Colonic mucosa (tissue), 4 donors: ENCODE measurements at regions not wholly inside any gene's neighbourhood (a gene's known extent, or its start where the extent isn't known, plus 50 kb on each side); places are given as distances from the start of the nearest gene placed in this dataset.

Source experiments
- DNase-seq: peaks from one replicate; pipeline ENCODE4 v3.0.0-alpha.2; 2020
- H3K27ac ChIP-seq: fragments of 200-600 bp; one replicate; pipeline ENCODE4 v1.8.0; 2021
- H3K27me3 ChIP-seq: fragments of 200-600 bp; one replicate; pipeline ENCODE4 v1.8.0; 2021
- H3K36me3 ChIP-seq: fragments of 200-600 bp; one replicate; pipeline ENCODE4 v1.8.0; 2021
- H3K4me1 ChIP-seq: fragments of 200-600 bp; one replicate; pipeline ENCODE4 v1.8.0; 2021; ENCODE audit warnings: mild to moderate bottlenecking
- H3K4me3 ChIP-seq: fragments of 200-600 bp; one replicate; pipeline ENCODE4 v1.8.0; 2021
- H3K9ac ChIP-seq, 2 donors: one replicate each; pipeline ENCODE4 v1.7.0; 2013; ENCODE audit warnings: control low read depth in 2 of 2, low read depth in 2 of 2, low read length in 2 of 2
- H3K9me3 ChIP-seq: fragments of 200-600 bp; one replicate; pipeline ENCODE4 v1.8.0; 2021
- intact Hi-C: fragments of 100-400 bp; cut with DNase I; formaldehyde crosslinking; loops from one replicate; pipeline ENCODE4 v1.14.1; 2022
- TF ChIP-seq, protein P1 (sequence below): fragments of 200-600 bp; IDR thresholded peaks from one replicate; pipeline ENCODE4 v1.8.0; 2022; ENCODE audit warnings: antibody characterized with exemption, mild to moderate bottlenecking
- donor health status: healthy.
- donor health status: DM: no; HTN: no; CAD: no.
- donor health status: DM: no; HTN: no; CAD: no.

DNA sequence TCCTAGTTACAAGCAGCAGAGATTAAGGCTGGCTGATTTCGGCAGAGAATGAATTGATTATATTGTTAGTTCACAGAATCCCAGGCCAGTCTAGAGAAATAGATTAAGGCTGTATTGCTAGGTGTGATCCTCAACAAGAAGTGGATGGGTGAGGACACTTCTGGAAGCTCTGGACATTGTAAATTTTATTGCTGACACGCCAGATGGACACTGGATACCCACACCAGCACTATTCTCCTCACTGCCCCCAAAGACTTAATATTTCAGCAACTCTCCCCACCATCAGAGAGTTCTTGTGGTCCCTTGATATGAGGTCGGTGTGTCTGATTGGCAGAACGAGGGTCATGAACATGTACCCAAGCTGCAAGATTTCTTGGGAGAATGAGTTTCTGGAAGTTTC lies 171.6 kb upstream of the EGFLAM start:
- H3K27me3 ChIP-seq, result no peaks in the 10 kb centered on the region
- TF ChIP-seq, protein P1, sequence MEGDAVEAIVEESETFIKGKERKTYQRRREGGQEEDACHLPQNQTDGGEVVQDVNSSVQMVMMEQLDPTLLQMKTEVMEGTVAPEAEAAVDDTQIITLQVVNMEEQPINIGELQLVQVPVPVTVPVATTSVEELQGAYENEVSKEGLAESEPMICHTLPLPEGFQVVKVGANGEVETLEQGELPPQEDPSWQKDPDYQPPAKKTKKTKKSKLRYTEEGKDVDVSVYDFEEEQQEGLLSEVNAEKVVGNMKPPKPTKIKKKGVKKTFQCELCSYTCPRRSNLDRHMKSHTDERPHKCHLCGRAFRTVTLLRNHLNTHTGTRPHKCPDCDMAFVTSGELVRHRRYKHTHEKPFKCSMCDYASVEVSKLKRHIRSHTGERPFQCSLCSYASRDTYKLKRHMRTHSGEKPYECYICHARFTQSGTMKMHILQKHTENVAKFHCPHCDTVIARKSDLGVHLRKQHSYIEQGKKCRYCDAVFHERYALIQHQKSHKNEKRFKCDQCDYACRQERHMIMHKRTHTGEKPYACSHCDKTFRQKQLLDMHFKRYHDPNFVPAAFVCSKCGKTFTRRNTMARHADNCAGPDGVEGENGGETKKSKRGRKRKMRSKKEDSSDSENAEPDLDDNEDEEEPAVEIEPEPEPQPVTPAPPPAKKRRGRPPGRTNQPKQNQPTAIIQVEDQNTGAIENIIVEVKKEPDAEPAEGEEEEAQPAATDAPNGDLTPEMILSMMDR, result no peak
- H3K4me1 ChIP-seq, result no peaks in the 10 kb centered on the region
- H3K27ac ChIP-seq, result no peak overlapping the region
- H3K4me3 ChIP-seq, result no peak overlapping the region
- intact Hi-C loops, result no loop called here
- H3K9ac ChIP-seq, result no peak overlapping the region
- H3K9me3 ChIP-seq, result no peaks in the 10 kb centered on the region
- no peaks in the 10 kb centered on the region for H3K36me3 ChIP-seq
- DNase-seq, result no peak

GRCh38 chr5:38079620-38080402 lies 178.5 kb upstream of the EGFLAM start:
- TF ChIP-seq, protein P1, result no peak
- Histone ChIP-seq H3K4me1 (no peaks in the 10 kb centered on the region), H3K27ac (no peak overlapping the region), H3K4me3 (no peak overlapping the region), H3K36me3 (no peaks in the 10 kb centered on the region), H3K9ac (no peak overlapping the region), H3K27me3 (no peaks in the 10 kb centered on the region), H3K9me3 (no peaks in the 10 kb centered on the region)
- intact Hi-C loops, result no loop called here
- no peak for DNase-seq

GRCh38 chr5:38078161-38078560 lies 180.2 kb upstream of the EGFLAM start:
- no peaks in the 10 kb centered on the region for H3K36me3 ChIP-seq
- no peak overlapping the region for H3K4me3 ChIP-seq
- no peaks in the 10 kb centered on the region for H3K9me3 ChIP-seq
- no peak overlapping the region for H3K27ac ChIP-seq
- no peaks in the 10 kb centered on the region for H3K4me1 ChIP-seq
- intact Hi-C loops, result no loop called here
- no peaks in the 10 kb centered on the region for H3K27me3 ChIP-seq
- TF ChIP-seq, protein P1, result no peak
- H3K9ac ChIP-seq, result no peak overlapping the region
- no peak for DNase-seq

- intact Hi-C loops, result no loop called here
- DNase-seq, result no peak
- H3K4me1 ChIP-seq, result no peaks in the 10 kb centered on the region
Measured at GRCh38 chr5:38077652-38078051, 180.7 kb upstream of the EGFLAM start.

DNA sequence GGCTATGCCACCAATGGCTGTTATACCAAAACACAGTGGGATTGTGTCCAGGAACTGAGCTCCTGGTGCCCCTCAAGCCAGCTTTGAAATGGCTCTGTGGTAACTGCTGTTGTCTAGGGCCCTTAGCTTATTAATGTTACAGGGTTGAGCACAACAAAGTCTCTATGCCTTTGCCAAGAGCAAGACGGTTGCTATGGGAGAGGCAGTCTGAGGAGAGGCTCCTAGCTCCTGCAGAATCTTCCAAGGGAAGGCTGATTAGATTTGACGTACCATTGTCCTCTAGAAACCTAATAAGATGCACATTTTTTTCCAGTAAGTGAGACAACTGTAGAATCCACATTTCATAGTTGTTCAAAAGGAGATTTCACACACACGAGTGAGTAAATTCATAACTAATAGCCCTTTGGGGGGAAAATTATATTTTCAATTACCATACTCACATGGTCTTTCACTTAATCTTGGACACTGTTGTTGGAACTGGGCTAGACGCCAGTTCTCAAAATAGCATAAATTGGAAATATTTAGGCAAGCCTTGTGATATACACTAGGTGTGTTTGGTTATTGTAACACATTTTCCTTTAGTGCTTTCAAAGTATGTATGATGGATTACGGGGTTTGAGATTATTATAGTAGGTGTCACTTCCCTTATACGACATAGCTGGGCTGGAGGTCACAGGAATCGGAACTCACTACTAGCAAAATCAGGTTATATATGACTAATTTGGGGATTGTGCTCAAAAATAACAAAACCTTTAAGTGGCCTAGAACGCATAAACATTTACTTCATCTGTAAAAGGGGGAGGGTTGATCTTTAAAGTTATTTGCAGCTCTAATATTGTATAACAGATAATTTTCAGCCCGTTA lies 186.3 kb upstream of the EGFLAM start:
- H3K27ac ChIP-seq, result no peak overlapping the region
- TF ChIP-seq, protein P1, result no peak
- no peak for DNase-seq
- H3K27me3 ChIP-seq, result no peaks in the 10 kb centered on the region
- H3K9me3 ChIP-seq, result no peaks in the 10 kb centered on the region
- H3K9ac ChIP-seq, result no peak overlapping the region
- no peak overlapping the region for H3K4me3 ChIP-seq
- no peaks in the 10 kb centered on the region for H3K36me3 ChIP-seq
- H3K4me1 ChIP-seq, result no peaks in the 10 kb centered on the region
- intact Hi-C loops, result no loop called here

More at GRCh38 chr5:38077652-38078051, 180.7 kb upstream of the EGFLAM start:
- no peak overlapping the region for H3K4me3 ChIP-seq
- no peak overlapping the region for H3K27ac ChIP-seq
- no peak overlapping the region for H3K9ac ChIP-seq
- no peaks in the 10 kb centered on the region for H3K9me3 ChIP-seq
- TF ChIP-seq, protein P1, result no peak
- no peaks in the 10 kb centered on the region for H3K36me3 ChIP-seq
- no peaks in the 10 kb centered on the region for H3K27me3 ChIP-seq
